BLaER1 (cell line): ENCODE measurements at regions not wholly inside any gene's neighbourhood (a gene's known extent, or its start where the extent isn't known, plus 50 kb on each side); places are given as distances from the start of the nearest gene placed in this dataset.

Experiments used
- H3K27ac ChIP-seq: shearing (Covaris generic); formaldehyde crosslinking; 2 replicates; pipeline ENCODE4 v1.8.1; 2022
- H3K27me3 ChIP-seq: shearing (Covaris generic); formaldehyde crosslinking; 2 replicates; pipeline ENCODE4 v1.8.1; 2022
- H3K36me3 ChIP-seq: shearing (Covaris generic); formaldehyde crosslinking; 2 replicates; pipeline ENCODE4 v1.8.1; 2022
- H3K4me1 ChIP-seq: shearing (Covaris generic); formaldehyde crosslinking; 2 replicates; pipeline ENCODE4 v1.8.1; 2022
- H3K4me2 ChIP-seq: shearing (Covaris generic); formaldehyde crosslinking; 2 replicates; pipeline ENCODE4 v1.8.1; 2022
- H3K4me3 ChIP-seq: shearing (Covaris generic); formaldehyde crosslinking; 2 replicates; pipeline ENCODE4 v1.8.1; 2022
- H3K9ac ChIP-seq: shearing (Covaris generic); formaldehyde crosslinking; 2 replicates; pipeline ENCODE4 v1.8.1; 2022
- H3K9me3 ChIP-seq: shearing (Covaris generic); formaldehyde crosslinking; 2 replicates; pipeline ENCODE4 v1.8.1; 2022
- H4K20me1 ChIP-seq: shearing (Covaris generic); formaldehyde crosslinking; 2 replicates; pipeline ENCODE4 v1.8.1; 2022
- Cebpa-rat ChIP-seq: shearing (Covaris generic); IDR thresholded peaks from 2 replicates; pipeline ENCODE4 v1.8.1; 2022

- Histone ChIP-seq H3K4me3 (no peak overlapping the region), H3K4me2 (peak overlapping the region; percentile 82), H3K4me1 (peaks cover 89% of the 10 kb centered on the region), H3K9ac (peak overlapping the region; percentile 52), H3K27ac (peak overlapping the region; percentile 79), H4K20me1 (no peaks in the 10 kb centered on the region), H3K27me3 (no peaks in the 10 kb centered on the region), H3K36me3 (no peaks in the 10 kb centered on the region), H3K9me3 (peaks cover 9% of the 10 kb centered on the region)
- TF ChIP-seq Cebpa-rat = no peak
These were observed 638.9 kb downstream of the MID1IP1 start for GRCh38 chrX:39439906-39440798.

- Histone ChIP-seq H3K4me2 (peak overlapping the region; percentile 82), H3K27ac (peak overlapping the region; percentile 79), H3K4me3 (no peak overlapping the region), H3K4me1 (peaks cover 82% of the 10 kb centered on the region), H3K9me3 (peaks cover 9% of the 10 kb centered on the region), H3K9ac (no peak overlapping the region), H3K36me3 (no peaks in the 10 kb centered on the region), H4K20me1 (no peaks in the 10 kb centered on the region), H3K27me3 (no peaks in the 10 kb centered on the region)
- TF ChIP-seq Cebpa-rat = no peak
These were observed 639.6 kb downstream of the MID1IP1 start for GRCh38 chrX:39440799-39441284.

GRCh38 chrX:39442332-39442731 lies 641.1 kb downstream of the MID1IP1 start:
- Histone ChIP-seq H3K4me3 (peak overlapping the region; percentile 34; the same call in 1 of the 2 replicates), H3K9ac (peak overlapping the region; percentile 27; the same call in 1 of the 2 replicates), H3K27ac (peak overlapping the region; percentile 79), H3K4me2 (peak overlapping the region; percentile 82), H3K27me3 (no peaks in the 10 kb centered on the region), H4K20me1 (no peaks in the 10 kb centered on the region), H3K9me3 (peaks cover 4% of the 10 kb centered on the region), H3K36me3 (no peaks in the 10 kb centered on the region), H3K4me1 (peaks cover 67% of the 10 kb centered on the region)
- no peak for TF ChIP-seq Cebpa-rat

DNA sequence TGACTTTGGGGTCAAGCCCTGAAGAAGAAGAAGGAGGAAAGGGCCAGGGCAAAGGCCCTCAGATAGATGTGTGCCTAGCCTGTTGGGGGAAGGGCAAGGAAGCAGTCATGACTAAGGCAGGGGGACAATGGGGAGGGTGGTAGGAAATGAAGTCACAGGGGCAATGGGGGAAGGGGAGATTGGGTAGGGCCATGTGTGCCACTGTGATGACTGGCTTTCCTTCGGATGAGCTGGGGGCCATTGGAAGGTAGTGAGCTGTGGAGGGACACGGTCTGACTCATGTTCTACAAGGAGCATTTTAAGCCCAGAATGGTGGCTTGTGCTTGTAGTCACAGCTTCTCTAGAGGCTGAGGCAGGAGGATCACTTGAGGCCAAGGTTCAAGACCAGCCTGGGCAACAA lies 642.0 kb downstream of the MID1IP1 start:
- TF ChIP-seq Cebpa-rat = no peak
- H3K4me3 ChIP-seq = 0 out of 2 replicates have a peak overlapping the region, but pooled peaks have one; percentile 34
- H3K9ac ChIP-seq = no peak overlapping the region
- H3K36me3 ChIP-seq = no peaks in the 10 kb centered on the region
- H3K4me1 ChIP-seq = peaks cover 60% of the 10 kb centered on the region
- no peaks in the 10 kb centered on the region for H3K27me3 ChIP-seq
- H3K4me2 ChIP-seq = peak overlapping the region; percentile 82
- H4K20me1 ChIP-seq = no peaks in the 10 kb centered on the region
- H3K27ac ChIP-seq = peak overlapping the region; percentile 79
- no peaks in the 10 kb centered on the region for H3K9me3 ChIP-seq

- no peak overlapping the region for H3K4me2 ChIP-seq
- no peak overlapping the region for H3K9ac ChIP-seq
- H3K4me3 ChIP-seq = no peak overlapping the region
- no peaks in the 10 kb centered on the region for H3K27me3 ChIP-seq
- peaks cover 42% of the 10 kb centered on the region for H3K4me1 ChIP-seq
- TF ChIP-seq Cebpa-rat = no peak
- H3K27ac ChIP-seq = no peak overlapping the region
- no peaks in the 10 kb centered on the region for H3K36me3 ChIP-seq
- no peaks in the 10 kb centered on the region for H3K9me3 ChIP-seq
- no peaks in the 10 kb centered on the region for H4K20me1 ChIP-seq
These were observed 644.1 kb downstream of the MID1IP1 start for GRCh38 chrX:39445336-39445735.

- no peak for TF ChIP-seq Cebpa-rat
- H3K27me3 ChIP-seq = no peaks in the 10 kb centered on the region
These were observed 648.1 kb downstream of the MID1IP1 start for GRCh38 chrX:39449352-39449751.

GRCh38 chrX:39450234-39450977 lies 647.4 kb downstream of the BCOR start:
- Histone ChIP-seq H3K27ac (no peak overlapping the region), H4K20me1 (no peaks in the 10 kb centered on the region), H3K4me2 (peak overlapping the region; percentile 39; the same call in 1 of the 2 replicates), H3K27me3 (no peaks in the 10 kb centered on the region), H3K4me3 (no peak overlapping the region), H3K4me1 (peaks cover 13% of the 10 kb centered on the region; the same call in 1 of the 2 replicates), H3K9me3 (no peaks in the 10 kb centered on the region), H3K9ac (no peak overlapping the region), H3K36me3 (no peaks in the 10 kb centered on the region)
- no peak for TF ChIP-seq Cebpa-rat

More at GRCh38 chrX:39449352-39449751, 648.1 kb downstream of the MID1IP1 start:
- no peak overlapping the region for H3K4me2 ChIP-seq
- no peak overlapping the region for H3K9ac ChIP-seq
- H3K4me1 ChIP-seq = peaks cover 13% of the 10 kb centered on the region; the same call in 1 of the 2 replicates
- H4K20me1 ChIP-seq = no peaks in the 10 kb centered on the region
- no peaks in the 10 kb centered on the region for H3K9me3 ChIP-seq
- H3K27ac ChIP-seq = no peak overlapping the region
- H3K36me3 ChIP-seq = no peaks in the 10 kb centered on the region
- H3K4me3 ChIP-seq = no peak overlapping the region

GRCh38 chrX:39451046-39451445 lies 646.7 kb downstream of the BCOR start:
- Histone ChIP-seq H3K27me3 (no peaks in the 10 kb centered on the region), H3K4me2 (peak overlapping the region; percentile 39), H3K27ac (no peak overlapping the region), H3K9me3 (no peaks in the 10 kb centered on the region), H3K4me3 (no peak overlapping the region), H3K4me1 (peaks cover 13% of the 10 kb centered on the region; the same call in 1 of the 2 replicates), H4K20me1 (no peaks in the 10 kb centered on the region), H3K9ac (no peak overlapping the region), H3K36me3 (no peaks in the 10 kb centered on the region)
- TF ChIP-seq Cebpa-rat = no peak

DNA sequence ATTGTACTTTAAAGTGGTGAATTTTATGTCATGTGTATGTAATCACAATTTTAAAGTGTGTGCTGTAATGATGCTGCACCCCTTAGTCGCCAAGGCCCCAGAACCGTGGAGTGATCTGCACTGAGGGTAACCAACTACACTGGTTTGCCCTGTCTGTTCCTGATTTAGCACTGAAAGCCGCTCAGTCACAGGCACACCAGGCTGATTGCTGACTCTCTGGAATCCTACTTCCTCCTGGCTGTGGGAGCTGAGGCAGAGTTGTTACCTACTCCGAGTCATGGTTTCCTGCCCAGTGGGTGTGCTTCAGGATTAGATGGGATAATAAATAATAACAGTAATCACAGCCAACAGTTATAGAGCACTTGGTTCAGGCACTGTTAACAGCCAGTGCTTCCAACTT lies 645.4 kb downstream of the BCOR start:
- H3K4me2 ChIP-seq = no peak overlapping the region
- no peak overlapping the region for H3K27ac ChIP-seq
- no peak overlapping the region for H3K9ac ChIP-seq
- no peaks in the 10 kb centered on the region for H3K27me3 ChIP-seq
- TF ChIP-seq Cebpa-rat = no peak
- peaks cover 13% of the 10 kb centered on the region; the same call in 1 of the 2 replicates for H3K4me1 ChIP-seq
- H4K20me1 ChIP-seq = no peaks in the 10 kb centered on the region
- H3K9me3 ChIP-seq = peaks cover 8% of the 10 kb centered on the region; the same call in 1 of the 2 replicates
- H3K36me3 ChIP-seq = no peaks in the 10 kb centered on the region
- no peak overlapping the region for H3K4me3 ChIP-seq
